Panc1 (cell line): ENCODE measurements at regions not wholly inside any gene's neighbourhood (a gene's known extent, or its start where the extent isn't known, plus 50 kb on each side); places are given as distances from the start of the nearest gene placed in this dataset.

ENCODE experiments used
- ATAC-seq: fragments of 200-7000 bp; cut with Tn5 transposase; 2 replicates; pipeline ENCODE4 v1.9.1; 2020; ENCODE audit warnings: mild to moderate bottlenecking, moderate library complexity
- BruUV-seq: library from RNA; stranded (reverse); fragments of 400-500 nt; replicated peaks from 2 replicates; lab custom pipeline; 2021; lab: Mats Ljungman, UMichigan
- CTCF ChIA-PET: fragments of 300-600 bp; sonication (Branson Sonifier 250); formaldehyde crosslinking; loops from one replicate; lab custom pipeline; 2022; ENCODE audit warnings: antibody characterized with exemption; lab: Charles Lee
- POLR2A ChIA-PET: fragments of 300-600 bp; sonication (Branson Sonifier 250); formaldehyde crosslinking; loops from one replicate; lab custom pipeline; 2022; ENCODE audit warnings: antibody characterized with exemption; lab: Charles Lee
- DNase-seq: peaks from one replicate; pipeline ENCODE4 v3.0.0-alpha.2; 2010; ENCODE audit warnings: low read depth, low spot score
- H3K27ac ChIP-seq: 2 replicates; pipeline ENCODE4 v1.5.1; 2011; ENCODE audit warnings: mild to moderate bottlenecking, low read length, inconsistent platforms
- H3K27me3 ChIP-seq: fragments of 200-500 bp; sonication (Bioruptor generic); 2 replicates; pipeline ENCODE4 v1.6.0; 2014; ENCODE audit warnings: low read length, inconsistent platforms; ENCODE audit not compliant: control insufficient read depth, insufficient read depth
- H3K36me3 ChIP-seq: fragments of 200-500 bp; sonication (Bioruptor generic); 2 replicates; pipeline ENCODE4 v1.5.1; 2014; ENCODE audit warnings: inconsistent platforms, mild to moderate bottlenecking, low read length, moderate library complexity; ENCODE audit not compliant: control insufficient read depth, insufficient read depth
- H3K4me1 ChIP-seq: 2 replicates; pipeline ENCODE4 v1.5.1; 2011; ENCODE audit warnings: inconsistent platforms, mild to moderate bottlenecking, low read length, moderate library complexity; ENCODE audit not compliant: control insufficient read depth, insufficient read depth
- H3K4me3 ChIP-seq, 2 experiments: 2 replicates each; pipeline ENCODE4 v1.5.1; 2011 to 2012; ENCODE audit warnings: low read depth in 2 of 2, low read length in 2 of 2, mild to moderate bottlenecking in 2 of 2, inconsistent platforms in 1 of 2, moderate library complexity in 1 of 2
- H3K9me3 ChIP-seq: fragments of 200-500 bp; sonication (Bioruptor generic); 2 replicates; pipeline ENCODE4 v1.5.1; 2014; ENCODE audit warnings: low read depth, mild to moderate bottlenecking, inconsistent platforms, low read length, moderate library complexity; ENCODE audit not compliant: control insufficient read depth, insufficient read depth
- CTCF ChIP-seq: fragments of 450-650 bp; IDR thresholded peaks from 2 replicates; pipeline ENCODE4 v1.5.1; 2017; ENCODE audit warnings: mild to moderate bottlenecking
- POLR2AphosphoS5 ChIP-seq: IDR thresholded peaks from 2 replicates; pipeline ENCODE4 v1.6.1; 2012; ENCODE audit warnings: mild to moderate bottlenecking, low read depth, low read length, moderate library complexity
- REST ChIP-seq, 2 experiments: IDR thresholded peaks; 2 replicates each; pipeline ENCODE4 v1.6.1; 2011 to 2012; ENCODE audit warnings: low read depth in 2 of 2, control low read depth in 1 of 2, low read length in 1 of 2, mild to moderate bottlenecking in 1 of 2, moderate library complexity in 1 of 2; ENCODE audit not compliant: insufficient read depth in 1 of 2
- SIN3A ChIP-seq: IDR thresholded peaks from 2 replicates; pipeline ENCODE4 v1.6.1; 2012; ENCODE audit warnings: low read depth, mild to moderate bottlenecking, low read length, moderate library complexity, borderline replicate concordance; ENCODE audit not compliant: insufficient read depth
- TCF7L2 ChIP-seq: IDR thresholded peaks from 2 replicates; pipeline ENCODE4 v1.6.1; 2011; ENCODE audit warnings: mild to moderate bottlenecking, low read depth, low read length, inconsistent platforms
- in situ Hi-C: cut with HindIII; loops from 2 replicates; pipeline ENCODE4 v1.10.0; 2016; ENCODE audit warnings: low sequenced_read_pairs, low pct_unique_long_range_greater_than_20kb
- intact Hi-C: fragments of 100-400 bp; cut with micrococcal nuclease; formaldehyde crosslinking; loops from one replicate; pipeline ENCODE4 v1.10.0; 2022; ENCODE audit not compliant: unreplicated experiment

GRCh38 chr4:155488691-155489090, 111.9 kb upstream of the MAP9 start:
- ChIA-PET POLR2A (no interaction called here), CTCF (interaction anchor here (0.6 kb wide), 1 partner anchor 72 kb away, joined by 4 read pairs; no protein-coding TSS in a partner anchor)
- Histone ChIP-seq H3K4me1 (no peaks in the 10 kb centered on the region), H3K27me3 (no peaks in the 10 kb centered on the region), H3K36me3 (no peaks in the 10 kb centered on the region), H3K27ac (no peak overlapping the region), H3K4me3 (no peak overlapping the region), H3K9me3 (no peaks in the 10 kb centered on the region)
- ATAC-seq = no peak
- in situ Hi-C loops (no loop called here), intact Hi-C loops (no loop called here)
- DNase-seq = no peak
- no peak for TF ChIP-seq CTCF
- no TSS peak for BruUV-seq

GRCh38 chr4:155487210-155487609, 110.4 kb upstream of the MAP9 start:
- BruUV-seq = no TSS peak
- Histone ChIP-seq H3K9me3 (no peaks in the 10 kb centered on the region), H3K4me1 (no peaks in the 10 kb centered on the region), H3K4me3 (no peak overlapping the region), H3K27ac (no peak overlapping the region), H3K27me3 (no peaks in the 10 kb centered on the region), H3K36me3 (no peaks in the 10 kb centered on the region)
- ChIA-PET POLR2A (no interaction called here), CTCF (no interaction called here)
- intact Hi-C loops = no loop called here
- TF ChIP-seq TCF7L2 (no peak), SIN3A (no peak), REST (IDR thresholded peaks at IDR 0.05; ENCODE audit: insufficient read depth in 1 of 2, low read depth in 2 of 2, low read length in 1 of 2) (no peak), CTCF (no peak), POLR2AphosphoS5 (no peak)
- ATAC-seq = no peak
- in situ Hi-C loops = no loop called here
- no peak for DNase-seq

- ChIA-PET POLR2A (no interaction called here), CTCF (no interaction called here)
- no peak for ATAC-seq
- intact Hi-C loops = no loop called here
- Histone ChIP-seq H3K27ac (no peak overlapping the region), H3K4me3 (no peak overlapping the region), H3K9me3 (no peaks in the 10 kb centered on the region), H3K27me3 (no peaks in the 10 kb centered on the region), H3K36me3 (no peaks in the 10 kb centered on the region), H3K4me1 (no peaks in the 10 kb centered on the region)
- TF ChIP-seq SIN3A (no peak), REST (IDR thresholded peaks at IDR 0.05; ENCODE audit: insufficient read depth in 1 of 2, low read depth in 2 of 2, low read length in 1 of 2) (no peak), CTCF (no peak), POLR2AphosphoS5 (no peak), TCF7L2 (no peak)
- DNase-seq = no peak
- BruUV-seq = no TSS peak
- in situ Hi-C loops = no loop called here
Measured at GRCh38 chr4:155481150-155481549, 104.4 kb upstream of the MAP9 start.
